Suprapubic skin (tissue), 4 donors: ENCODE measurements at regions not wholly inside any gene's neighbourhood (a gene's known extent, or its start where the extent isn't known, plus 50 kb on each side); places are given as distances from the start of the nearest gene placed in this dataset.

Experiments
- CTCF ChIP-seq, 2 donors: fragments of 200-600 bp in 1 of 2; fragments of 450-650 bp in 1 of 2; sonication (generic) in 1 of 2; IDR thresholded peaks; one replicate each; pipeline ENCODE4 v1.5.1; 2016 to 2019; ENCODE audit warnings: antibody characterized with exemption in 2 of 2, mild to moderate bottlenecking in 1 of 2, moderate library complexity in 1 of 2
- POLR2A ChIP-seq, 2 donors: fragments of 450-650 bp; IDR thresholded peaks; one replicate each; pipeline ENCODE4 v1.6.1; 2017; ENCODE audit warnings: antibody characterized with exemption in 2 of 2, mild to moderate bottlenecking in 2 of 2, moderate library complexity in 2 of 2
- POLR2AphosphoS5 ChIP-seq, 3 donors: sonication (generic); formaldehyde crosslinking; IDR thresholded peaks; one replicate each; pipeline ENCODE4 v1.6.1; 2017; ENCODE audit warnings: antibody characterized with exemption in 3 of 3

- no peak for TF ChIP-seq POLR2A (IDR thresholded peaks at IDR 0.05)
- no peak for TF ChIP-seq CTCF (IDR thresholded peaks at IDR 0.05)
- no peak for TF ChIP-seq POLR2AphosphoS5 (IDR thresholded peaks at IDR 0.05)
Measured at GRCh38 chr7:80279760-80280159, 145.1 kb downstream of the GNAI1 start.
